GM23248 (cell line): ENCODE measurements at regions not wholly inside any gene's neighbourhood (a gene's known extent, or its start where the extent isn't known, plus 50 kb on each side); places are given as distances from the start of the nearest gene placed in this dataset.

ENCODE experiments used
- EZH2 ChIP-seq: fragments of 200-600 bp; sonication (generic); IDR thresholded peaks from 2 replicates; pipeline ENCODE4 v1.6.1; 2018; ENCODE audit warnings: antibody characterized with exemption, mild to moderate bottlenecking; ENCODE audit not compliant: insufficient read depth, poor library complexity, severe bottlenecking
- EZH2phosphoT487 ChIP-seq: fragments of 200-600 bp; sonication (generic); IDR thresholded peaks from 2 replicates; pipeline ENCODE4 v1.6.1; 2018; ENCODE audit warnings: antibody characterized with exemption, moderate library complexity, mild to moderate bottlenecking, low read depth; ENCODE audit not compliant: insufficient read depth

GRCh38 chr2:22143840-22144239 is 1020.1 kb downstream of the TDRD15 start:
- no peak for TF ChIP-seq EZH2
- TF ChIP-seq EZH2phosphoT487: no peak
